Cardiac muscle cell (in vitro differentiated cells and primary cell): ENCODE measurements at regions not wholly inside any gene's neighbourhood (a gene's known extent, or its start where the extent isn't known, plus 50 kb on each side); places are given as distances from the start of the nearest gene placed in this dataset.
A peak's percentile ranks its signal among the peaks of the same experiment; 100 is the strongest.

Experiments
- DNase-seq, 2 donors: peaks; one replicate each; pipeline versions ENCODE4 v3.0.0 to v3.0.0-alpha.2; 2010 to 2017; ENCODE audit warnings: low read depth in 1 of 2, low spot score in 1 of 2
- H3K27ac ChIP-seq: fragments of 200-600 bp; sonication (generic); 2 replicates; pipeline ENCODE4 v1.5.1; 2016
- H3K27me3 ChIP-seq: fragments of 200-600 bp; sonication (generic); 2 replicates; pipeline ENCODE4 v1.6.0; 2016; ENCODE audit warnings: control low read depth
- H3K36me3 ChIP-seq: fragments of 200-600 bp; sonication (generic); 2 replicates; pipeline ENCODE4 v1.5.1; 2016; ENCODE audit warnings: control low read depth
- H3K4me1 ChIP-seq: fragments of 200-600 bp; sonication (generic); 2 replicates; pipeline ENCODE4 v1.8.1; 2017; ENCODE audit warnings: low read depth, mild to moderate bottlenecking, mixed run types
- H3K4me3 ChIP-seq: fragments of 200-600 bp; sonication (generic); 2 replicates; pipeline ENCODE4 v1.5.1; 2016; ENCODE audit warnings: mild to moderate bottlenecking
- H3K9me3 ChIP-seq: fragments of 200-600 bp; sonication (generic); 2 replicates; pipeline ENCODE4 v1.5.1; 2017; ENCODE audit warnings: low read depth, mild to moderate bottlenecking, control low read depth
- CTCF ChIP-seq: IDR thresholded peaks from 2 replicates; pipeline ENCODE4 v1.5.1; 2012; ENCODE audit warnings: low read depth, mild to moderate bottlenecking, low read length

GRCh38 chr7:25854608-25855497 is 297.1 kb upstream of the NFE2L3 start:
- Histone ChIP-seq H3K27me3 (peaks cover 18% of the 10 kb centered on the region), H3K27ac (peak overlapping the region; percentile 92), H3K9me3 (no peaks in the 10 kb centered on the region), H3K36me3 (no peaks in the 10 kb centered on the region), H3K4me3 (peak overlapping the region; percentile 44), H3K4me1 (peaks cover 31% of the 10 kb centered on the region)
- peak; percentile 60 for TF ChIP-seq CTCF
- DNase-seq = peak; percentile 78 to 98

GRCh38 chr7:25855854-25856782 is 295.9 kb upstream of the NFE2L3 start:
- DNase-seq = peak in 1 of 2 donors; percentile 61
- no peaks in the 10 kb centered on the region for H3K9me3 ChIP-seq
- H3K27me3 ChIP-seq = peaks cover 29% of the 10 kb centered on the region
- peak overlapping the region; percentile 92 for H3K27ac ChIP-seq
- H3K36me3 ChIP-seq = no peaks in the 10 kb centered on the region
- no peak for TF ChIP-seq CTCF
- peaks cover 27% of the 10 kb centered on the region for H3K4me1 ChIP-seq
- peak overlapping the region; percentile 44 for H3K4me3 ChIP-seq

GRCh38 chr7:25857376-25858067 is 294.5 kb upstream of the NFE2L3 start:
- peak; percentile 58 to 60 for DNase-seq
- peak overlapping the region; percentile 44 for H3K4me3 ChIP-seq
- TF ChIP-seq CTCF = no peak
- peaks cover 21% of the 10 kb centered on the region for H3K4me1 ChIP-seq
- no peaks in the 10 kb centered on the region for H3K9me3 ChIP-seq
- H3K36me3 ChIP-seq = no peaks in the 10 kb centered on the region
- H3K27ac ChIP-seq = peak overlapping the region; percentile 92
- peaks cover 34% of the 10 kb centered on the region for H3K27me3 ChIP-seq

- Histone ChIP-seq H3K9me3 (no peaks in the 10 kb centered on the region), H3K4me3 (no peak overlapping the region), H3K4me1 (peaks cover 18% of the 10 kb centered on the region), H3K36me3 (no peaks in the 10 kb centered on the region), H3K27ac (no peak overlapping the region), H3K27me3 (peaks cover 34% of the 10 kb centered on the region)
- no peak for DNase-seq
- no peak for TF ChIP-seq CTCF
These were observed 293.8 kb upstream of the NFE2L3 start for GRCh38 chr7:25858200-25858524.

- Histone ChIP-seq H3K27ac (no peak overlapping the region), H3K9me3 (no peaks in the 10 kb centered on the region), H3K4me3 (no peak overlapping the region), H3K4me1 (peaks cover 13% of the 10 kb centered on the region), H3K36me3 (no peaks in the 10 kb centered on the region), H3K27me3 (peaks cover 39% of the 10 kb centered on the region)
- no peak for DNase-seq
- TF ChIP-seq CTCF = no peak
These were observed 293.2 kb upstream of the NFE2L3 start for GRCh38 chr7:25858525-25859411.
